ENCODE measurements at regions not wholly inside any gene's neighbourhood (a gene's known extent, or its start where the extent isn't known, plus 50 kb on each side); places are given as distances from the start of the nearest gene placed in this dataset.
"Not testable (repeated sequence)": the region's sequence is repeated elsewhere in the genome, so short reads cannot be mapped to it uniquely, and the experiment has no call there.

- H3K4me3 Mint-ChIP-seq (ENCODE audit: low read depth): no peak overlapping the region
- no peaks in the 10 kb centered on the region for H3K27me3 Mint-ChIP-seq (ENCODE audit: low read depth)
- no peaks in the 10 kb centered on the region for H3K9me3 Mint-ChIP-seq
- no peak for DNase-seq (ENCODE audit: low spot score)
- H3K27ac Mint-ChIP-seq: no peak overlapping the region
- H3K4me1 Mint-ChIP-seq (ENCODE audit: low read depth): no peaks in the 10 kb centered on the region
- intact Hi-C loops (cut with micrococcal nuclease): no loop called here
- H3K36me3 Mint-ChIP-seq (ENCODE audit: low read depth): no peaks in the 10 kb centered on the region
Measured at GRCh38 chr18:10349561-10349960, 104.9 kb upstream of the APCDD1 start.

- no peak overlapping the region for H3K4me3 Mint-ChIP-seq (ENCODE audit: low read depth)
- no peaks in the 10 kb centered on the region for H3K36me3 Mint-ChIP-seq (ENCODE audit: low read depth)
- H3K4me1 Mint-ChIP-seq (ENCODE audit: low read depth): no peaks in the 10 kb centered on the region
- intact Hi-C loops (cut with micrococcal nuclease): no loop called here
- H3K27ac Mint-ChIP-seq: no peak overlapping the region
- no peak for DNase-seq (ENCODE audit: low spot score)
- H3K9me3 Mint-ChIP-seq: peaks cover under 1% of the 10 kb centered on the region
- H3K27me3 Mint-ChIP-seq (ENCODE audit: low read depth): no peaks in the 10 kb centered on the region
Measured at GRCh38 chr18:10350661-10351060, 103.8 kb upstream of the APCDD1 start.

- Mint-ChIP-seq H3K9me3 (peaks cover 7% of the 10 kb centered on the region), H3K36me3 (ENCODE audit: low read depth) (no peaks in the 10 kb centered on the region), H3K4me3 (ENCODE audit: low read depth) (no peak overlapping the region), H3K27ac (no peak overlapping the region), H3K27me3 (ENCODE audit: low read depth) (no peaks in the 10 kb centered on the region), H3K4me1 (ENCODE audit: low read depth) (no peaks in the 10 kb centered on the region)
- intact Hi-C loops (cut with micrococcal nuclease): no loop called here
- no peak for DNase-seq (ENCODE audit: low spot score)
Measured at GRCh38 chr18:10351219-10351818, 103.1 kb upstream of the APCDD1 start.

GRCh38 chr18:10351858-10352257 lies 102.6 kb upstream of the APCDD1 start:
- no peak overlapping the region for H3K27ac Mint-ChIP-seq
- H3K4me3 Mint-ChIP-seq (ENCODE audit: low read depth): no peak overlapping the region
- no peaks in the 10 kb centered on the region for H3K36me3 Mint-ChIP-seq (ENCODE audit: low read depth)
- peaks cover 12% of the 10 kb centered on the region for H3K9me3 Mint-ChIP-seq
- no peaks in the 10 kb centered on the region for H3K27me3 Mint-ChIP-seq (ENCODE audit: low read depth)
- intact Hi-C loops (cut with micrococcal nuclease): no loop called here
- no peaks in the 10 kb centered on the region for H3K4me1 Mint-ChIP-seq (ENCODE audit: low read depth)
- DNase-seq (ENCODE audit: low spot score): no peak

- Mint-ChIP-seq H3K36me3 (ENCODE audit: low read depth) (no peaks in the 10 kb centered on the region), H3K4me3 (ENCODE audit: low read depth) (no peak overlapping the region), H3K27me3 (ENCODE audit: low read depth) (no peaks in the 10 kb centered on the region), H3K4me1 (ENCODE audit: low read depth) (no peaks in the 10 kb centered on the region), H3K27ac (no peak overlapping the region), H3K9me3 (peaks cover 20% of the 10 kb centered on the region)
- DNase-seq (ENCODE audit: low spot score): no peak
- intact Hi-C loops (cut with micrococcal nuclease): no loop called here
Measured at GRCh38 chr18:10352671-10353070, 101.8 kb upstream of the APCDD1 start.

GRCh38 chr18:10353791-10354190 lies 100.6 kb upstream of the APCDD1 start:
- Mint-ChIP-seq H3K27ac (no peak overlapping the region), H3K4me1 (ENCODE audit: low read depth) (no peaks in the 10 kb centered on the region), H3K9me3 (peaks cover 24% of the 10 kb centered on the region), H3K27me3 (ENCODE audit: low read depth) (no peaks in the 10 kb centered on the region), H3K4me3 (ENCODE audit: low read depth) (no peak overlapping the region), H3K36me3 (ENCODE audit: low read depth) (no peaks in the 10 kb centered on the region)
- DNase-seq (ENCODE audit: low spot score): no peak
- intact Hi-C loops (cut with micrococcal nuclease): no loop called here

- intact Hi-C loops (cut with micrococcal nuclease): no loop called here
- Mint-ChIP-seq H3K4me1 (ENCODE audit: low read depth) (no peaks in the 10 kb centered on the region), H3K27me3 (ENCODE audit: low read depth) (no peaks in the 10 kb centered on the region), H3K4me3 (ENCODE audit: low read depth) (no peak overlapping the region), H3K9me3 (peaks cover 24% of the 10 kb centered on the region), H3K36me3 (ENCODE audit: low read depth) (no peaks in the 10 kb centered on the region), H3K27ac (no peak overlapping the region)
- DNase-seq (ENCODE audit: low spot score): no peak
Measured at GRCh38 chr18:10354241-10354811, 100.1 kb upstream of the APCDD1 start.

- Mint-ChIP-seq H3K27ac (no peak overlapping the region), H3K4me3 (ENCODE audit: low read depth) (no peak overlapping the region), H3K36me3 (ENCODE audit: low read depth) (no peaks in the 10 kb centered on the region), H3K9me3 (peaks cover 24% of the 10 kb centered on the region), H3K27me3 (ENCODE audit: low read depth) (no peaks in the 10 kb centered on the region), H3K4me1 (ENCODE audit: low read depth) (no peaks in the 10 kb centered on the region)
- intact Hi-C loops (cut with micrococcal nuclease): no loop called here
- no peak for DNase-seq (ENCODE audit: low spot score)
Measured at GRCh38 chr18:10354890-10355289, 99.5 kb upstream of the APCDD1 start.

- H3K4me3 Mint-ChIP-seq (ENCODE audit: low read depth); intact Hi-C loops (cut with micrococcal nuclease); H3K36me3 Mint-ChIP-seq (ENCODE audit: low read depth); DNase-seq (ENCODE audit: low spot score); H3K4me1 Mint-ChIP-seq (ENCODE audit: low read depth); H3K27ac Mint-ChIP-seq; H3K27me3 Mint-ChIP-seq (ENCODE audit: low read depth): not testable (repeated sequence)
- H3K9me3 Mint-ChIP-seq: peaks cover 24% of the 10 kb centered on the region
Measured at GRCh38 chr18:10356999-10357398, 97.4 kb upstream of the APCDD1 start.

- Mint-ChIP-seq H3K4me3 (ENCODE audit: low read depth) (no peak overlapping the region), H3K27me3 (ENCODE audit: low read depth) (peaks cover under 1% of the 10 kb centered on the region), H3K36me3 (ENCODE audit: low read depth) (no peaks in the 10 kb centered on the region), H3K27ac (no peak overlapping the region), H3K9me3 (peaks cover 14% of the 10 kb centered on the region), H3K4me1 (ENCODE audit: low read depth) (no peaks in the 10 kb centered on the region)
- DNase-seq (ENCODE audit: low spot score): no peak
- intact Hi-C loops (cut with micrococcal nuclease): no loop called here
Measured at GRCh38 chr18:10361660-10362059, 92.8 kb upstream of the APCDD1 start.

GRCh38 chr18:10365021-10365500 lies 89.4 kb upstream of the APCDD1 start:
- intact Hi-C loops (cut with micrococcal nuclease): no loop called here
- no peaks in the 10 kb centered on the region for H3K4me1 Mint-ChIP-seq (ENCODE audit: low read depth)
- DNase-seq (ENCODE audit: low spot score): no peak
- H3K36me3 Mint-ChIP-seq (ENCODE audit: low read depth): no peaks in the 10 kb centered on the region
- no peak overlapping the region for H3K27ac Mint-ChIP-seq
- no peak overlapping the region for H3K4me3 Mint-ChIP-seq (ENCODE audit: low read depth)
- H3K27me3 Mint-ChIP-seq (ENCODE audit: low read depth): peaks cover 5% of the 10 kb centered on the region
- no peaks in the 10 kb centered on the region for H3K9me3 Mint-ChIP-seq

- intact Hi-C loops (cut with micrococcal nuclease): no loop called here
- no peaks in the 10 kb centered on the region for H3K9me3 Mint-ChIP-seq
- peaks cover 5% of the 10 kb centered on the region for H3K27me3 Mint-ChIP-seq (ENCODE audit: low read depth)
- no peak overlapping the region for H3K4me3 Mint-ChIP-seq (ENCODE audit: low read depth)
- no peaks in the 10 kb centered on the region for H3K4me1 Mint-ChIP-seq (ENCODE audit: low read depth)
- no peak overlapping the region for H3K27ac Mint-ChIP-seq
- no peak for DNase-seq (ENCODE audit: low spot score)
- no peaks in the 10 kb centered on the region for H3K36me3 Mint-ChIP-seq (ENCODE audit: low read depth)
Measured at GRCh38 chr18:10365901-10366300, 88.5 kb upstream of the APCDD1 start.

- H3K4me1 Mint-ChIP-seq (ENCODE audit: low read depth): no peaks in the 10 kb centered on the region
- no peaks in the 10 kb centered on the region for H3K9me3 Mint-ChIP-seq
- no peak overlapping the region for H3K27ac Mint-ChIP-seq
- intact Hi-C loops (cut with micrococcal nuclease): no loop called here
- H3K36me3 Mint-ChIP-seq (ENCODE audit: low read depth): no peaks in the 10 kb centered on the region
- DNase-seq (ENCODE audit: low spot score): no peak
- peaks cover 5% of the 10 kb centered on the region for H3K27me3 Mint-ChIP-seq (ENCODE audit: low read depth)
- no peak overlapping the region for H3K4me3 Mint-ChIP-seq (ENCODE audit: low read depth)
Measured at GRCh38 chr18:10367836-10368235, 86.6 kb upstream of the APCDD1 start.
